DOHH2 (cell line): ENCODE measurements at regions not wholly inside any gene's neighbourhood (a gene's known extent, or its start where the extent isn't known, plus 50 kb on each side); places are given as distances from the start of the nearest gene placed in this dataset.

ENCODE experiments used
- CTCF ChIP-seq: fragments of 200-600 bp; sonication (generic); IDR thresholded peaks from one replicate; pipeline ENCODE4 v1.5.1; 2014; ENCODE audit warnings: antibody characterized with exemption, mild to moderate bottlenecking, low read depth, low read length; ENCODE audit not compliant: poor library complexity, severe bottlenecking
- EZH2phosphoT487 ChIP-seq: fragments of 200-600 bp; sonication (generic); IDR thresholded peaks from 2 replicates; pipeline ENCODE4 v1.6.1; 2017; ENCODE audit warnings: borderline replicate concordance, mild to moderate bottlenecking, antibody characterized with exemption, low read length, moderate library complexity, mixed read lengths

DNA sequence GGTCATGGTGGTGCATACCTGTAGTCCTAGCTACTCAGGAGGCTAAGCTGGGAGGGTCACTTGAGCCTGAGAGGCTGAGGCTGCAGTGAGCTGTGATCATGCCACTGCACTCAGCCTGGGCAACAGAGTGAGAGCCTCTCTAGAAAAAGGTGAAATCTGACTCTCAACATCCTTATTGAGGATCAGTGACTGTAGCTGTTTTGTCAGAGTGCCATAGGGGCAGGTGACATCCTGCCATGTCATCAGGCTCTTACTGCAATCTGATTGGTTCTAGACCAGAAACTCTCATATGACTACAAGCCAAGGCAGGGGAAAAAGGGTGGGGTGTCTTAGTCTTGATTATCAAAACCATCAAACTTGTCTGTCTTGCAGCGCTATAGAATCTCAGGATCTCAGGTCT is 62.8 kb upstream of the NGF start:
- TF ChIP-seq CTCF (no peak), EZH2phosphoT487 (no peak)
